K562 (cell line): ENCODE measurements at regions not wholly inside any gene's neighbourhood (a gene's known extent, or its start where the extent isn't known, plus 50 kb on each side); places are given as distances from the start of the nearest gene placed in this dataset.
"Not testable (repeated sequence)": the region's sequence is repeated elsewhere in the genome, so short reads cannot be mapped to it uniquely, and the experiment has no call there.

Source experiments
- ATAC-seq: fragments of 200-7000 bp; cut with Tn5 transposase; 3 replicates; pipeline ENCODE4 v1.9.1; 2020; ENCODE audit warnings: moderate library complexity
- BruUV-seq: library from RNA; stranded (reverse); fragments of 400-500 nt; replicated peaks from 2 replicates; lab custom pipeline; 2021; lab: Mats Ljungman, UMichigan
- CTCF ChIA-PET: fragments of 300-600 bp; formaldehyde crosslinking; extraction: SDS; loops from one replicate; lab custom pipeline; 2021; ENCODE audit warnings: low intra/inter-chr PET ratio; lab: Yijun Ruan, JAX
- POLR2A ChIA-PET: fragments of 300-600, 350-650 bp; sonication (Branson Sonifier 250); formaldehyde crosslinking; extraction: SDS; loops from one replicate; lab custom pipeline; 2021; ENCODE audit warnings: antibody characterized with exemption, inconsistent platforms; lab: Yijun Ruan, JAX
- DNase-seq, 4 experiments: peaks; one replicate each; pipeline versions ENCODE4 v3.0.0 to v3.0.0-alpha.2; 2011 to 2018; ENCODE audit warnings: low spot score in 3 of 4, mixed read lengths in 3 of 4; ENCODE audit errors: extremely low read depth in 1 of 4
- FAIRE-seq: peaks from 2 replicates; lab custom pipeline; 2011; peaks lifted over from hg19 to GRCh38; lab: Jason Lieb, UNC
- H2AFZ ChIP-seq: 2 replicates; pipeline ENCODE4 v1.6.0; 2011; ENCODE audit warnings: low read depth, low read length, control low read depth, inconsistent platforms
- H3K27ac ChIP-seq: fragments of 200-600 bp; 3 replicates; pipeline ENCODE4 v1.8.0; 2011; ENCODE audit warnings: low read depth, mild to moderate bottlenecking, control low read depth, inconsistent platforms, low read length, moderate library complexity, mixed read lengths; ENCODE audit errors: extremely low read depth
- H3K27me3 ChIP-seq, 2 experiments: fragments of 300-600 bp in 1 of 2; 2 replicates in 1 of 2; 3 replicates in 1 of 2; pipeline versions ENCODE4 v1.6.0 to v1.8.0; 2011; ENCODE audit warnings: inconsistent platforms in 2 of 2, low read length in 2 of 2, mild to moderate bottlenecking in 1 of 2, mixed read lengths in 1 of 2, moderate library complexity in 1 of 2; ENCODE audit not compliant: control insufficient read depth in 2 of 2, insufficient read depth in 2 of 2
- H3K36me3 ChIP-seq: fragments of 300-600 bp; 3 replicates; pipeline ENCODE4 v1.8.0; 2011; ENCODE audit warnings: mild to moderate bottlenecking, low read length, inconsistent platforms; ENCODE audit not compliant: control insufficient read depth, insufficient read depth
- H3K4me1 ChIP-seq, 2 experiments: fragments of 200-600 bp in 1 of 2; replicated peaks in 1 of 2; 2 replicates in 1 of 2; 3 replicates in 1 of 2; pipeline versions ENCODE4 v1.5.1 to v1.8.0; 2011; ENCODE audit warnings: inconsistent platforms in 2 of 2, low read length in 2 of 2, mild to moderate bottlenecking in 1 of 2, mixed read lengths in 1 of 2, moderate library complexity in 1 of 2; ENCODE audit not compliant: control insufficient read depth in 2 of 2, insufficient read depth in 2 of 2
- H3K4me2 ChIP-seq: 2 replicates; pipeline ENCODE4 v1.6.1; 2011; ENCODE audit warnings: low read length, control low read depth, inconsistent platforms, mixed read lengths; ENCODE audit not compliant: insufficient read depth
- H3K4me3 ChIP-seq: fragments of 200-600 bp; sonication (generic), shearing (Covaris generic); 2 replicates; pipeline ENCODE4 v1.5.1; 2016; ENCODE audit warnings: control low read depth, inconsistent platforms
- H3K79me2 ChIP-seq: fragments of 200-600 bp; 3 replicates; pipeline ENCODE4 v1.8.0; 2011; ENCODE audit warnings: low read length, inconsistent platforms; ENCODE audit not compliant: control insufficient read depth, insufficient read depth
- H3K9ac ChIP-seq, 2 experiments: 2 replicates each; pipeline versions ENCODE4 v1.6.0 to v1.6.1; 2011; ENCODE audit warnings: low read depth in 2 of 2, low read length in 2 of 2, control low read depth in 1 of 2, inconsistent platforms in 1 of 2, mild to moderate bottlenecking in 1 of 2, mixed read lengths in 1 of 2; ENCODE audit not compliant: insufficient read depth in 1 of 2
- H3K9me1 ChIP-seq: one replicate; pipeline ENCODE4 v1.6.0; 2011; ENCODE audit warnings: inconsistent platforms, mild to moderate bottlenecking, low read length, moderate library complexity; ENCODE audit not compliant: control insufficient read depth, insufficient read depth
- H3K9me3 ChIP-seq: replicated peaks from 2 replicates; pipeline ENCODE4 v1.5.1; 2011; ENCODE audit warnings: low read depth, low read length, inconsistent platforms; ENCODE audit not compliant: control insufficient read depth, insufficient read depth
- H4K20me1 ChIP-seq: replicated peaks from 2 replicates; pipeline ENCODE4 v1.6.1; 2011; ENCODE audit warnings: low read length, inconsistent platforms, mixed read lengths; ENCODE audit not compliant: control insufficient read depth, insufficient read depth
- CC2D1A ChIP-seq: fragments of 450-650 bp; IDR thresholded peaks from 2 replicates; pipeline ENCODE4 v1.6.1; 2017; ENCODE audit warnings: mild to moderate bottlenecking
- GABPB1 ChIP-seq: sonication (generic); formaldehyde crosslinking; IDR thresholded peaks from 2 replicates; pipeline ENCODE4 v1.8.0; 2022; ENCODE audit warnings: mild to moderate bottlenecking, missing genetic modification reagents
- NONO ChIP-seq, 2 experiments: fragments of 200-400 bp in 1 of 2; fragments of 450-650 bp in 1 of 2; formaldehyde crosslinking in 1 of 2; IDR thresholded peaks; 2 replicates each; pipeline ENCODE4 v1.6.1; 2017; ENCODE audit warnings: low read depth in 2 of 2, mild to moderate bottlenecking in 2 of 2, moderate library complexity in 2 of 2, low read length in 1 of 2
- TRIM24 ChIP-seq, 2 experiments: fragments of 450-650 bp; IDR thresholded peaks; 2 replicates each; pipeline ENCODE4 v1.6.1; 2016
- ZFP36 ChIP-seq: fragments of 150-350 bp; IDR thresholded peaks from 2 replicates; pipeline ENCODE4 v1.6.1; 2018; ENCODE audit warnings: low read length, low read depth; ENCODE audit not compliant: partially characterized antibody
- ZNF766 ChIP-seq: fragments of 200-800 bp; sonication (Bioruptor generic); conservative IDR thresholded peaks from 2 replicates; pipeline ENCODE4 v1.6.1; 2016; ENCODE audit warnings: missing genetic modification characterization, missing compliant biosample characterization
- WGBS: fragments of 100-300 bp; shearing (Covaris generic); methylation state at CpG from one replicate; pipeline ENCODE4 v1.1.6; 2016; ENCODE audit warnings: low coverage, mixed read lengths; ENCODE audit not compliant: insufficient coverage; ENCODE audit errors: missing lambda C conversion rate; 5-methylcytosine and 5-hydroxymethylcytosine counted together
- in situ Hi-C: fragments of 300-500 bp; cut with MboI; formaldehyde crosslinking; loops from 4 replicates; pipeline ENCODE4 v1.15.0; 2018; ENCODE audit warnings: inconsistent platforms, mixed read lengths
- intact Hi-C: fragments of 100-400 bp; cut with micrococcal nuclease; formaldehyde crosslinking; loops from 2 replicates; pipeline ENCODE4 v1.14.2; 2022
- TF ChIP-seq, protein P1 (sequence below): fragments of 250-450 bp; sonication (Bioruptor Pico); IDR thresholded peaks from 2 replicates; pipeline ENCODE4 v1.8.0; 2022; ENCODE audit warnings: moderate library complexity, mild to moderate bottlenecking, inconsistent platforms
- TF ChIP-seq, protein P2 (sequence below): fragments of 450-650 bp; IDR thresholded peaks from 2 replicates; pipeline ENCODE4 v1.6.1; 2018; ENCODE audit warnings: mild to moderate bottlenecking, low read depth; ENCODE audit not compliant: partially characterized antibody

DNA sequence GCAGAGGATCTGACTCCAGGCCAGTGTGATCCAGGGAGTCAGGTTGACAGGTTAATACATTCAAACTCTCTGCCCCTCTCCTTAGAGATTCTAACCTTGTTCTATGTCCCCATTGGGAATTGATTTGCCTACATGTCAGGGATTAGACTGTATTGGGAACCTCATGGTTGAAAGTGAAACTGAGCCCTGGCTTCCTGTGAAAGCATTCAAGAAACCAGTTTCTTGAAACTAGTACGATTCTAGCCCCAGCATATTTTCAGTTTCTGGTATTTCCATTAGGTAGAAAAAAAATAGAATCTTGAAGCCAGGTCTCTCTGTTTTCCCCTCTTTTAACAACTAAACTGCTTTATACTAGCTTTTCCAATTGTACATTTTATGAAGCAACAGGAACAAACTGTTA, 140.4 kb upstream of the ABI3BP start (continued):
- TF ChIP-seq NONO (IDR thresholded peaks at IDR 0.05; ENCODE audit: low read depth in 2 of 2, low read length in 1 of 2): no peak
- TF ChIP-seq, protein P1, sequence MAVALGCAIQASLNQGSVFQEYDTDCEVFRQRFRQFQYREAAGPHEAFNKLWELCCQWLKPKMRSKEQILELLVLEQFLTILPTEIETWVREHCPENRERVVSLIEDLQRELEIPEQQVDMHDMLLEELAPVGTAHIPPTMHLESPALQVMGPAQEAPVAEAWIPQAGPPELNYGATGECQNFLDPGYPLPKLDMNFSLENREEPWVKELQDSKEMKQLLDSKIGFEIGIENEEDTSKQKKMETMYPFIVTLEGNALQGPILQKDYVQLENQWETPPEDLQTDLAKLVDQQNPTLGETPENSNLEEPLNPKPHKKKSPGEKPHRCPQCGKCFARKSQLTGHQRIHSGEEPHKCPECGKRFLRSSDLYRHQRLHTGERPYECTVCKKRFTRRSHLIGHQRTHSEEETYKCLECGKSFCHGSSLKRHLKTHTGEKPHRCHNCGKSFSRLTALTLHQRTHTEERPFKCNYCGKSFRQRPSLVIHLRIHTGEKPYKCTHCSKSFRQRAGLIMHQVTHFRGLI: no peak
- TF ChIP-seq GABPB1 (CRISPR knock-in tag): no peak

DNA sequence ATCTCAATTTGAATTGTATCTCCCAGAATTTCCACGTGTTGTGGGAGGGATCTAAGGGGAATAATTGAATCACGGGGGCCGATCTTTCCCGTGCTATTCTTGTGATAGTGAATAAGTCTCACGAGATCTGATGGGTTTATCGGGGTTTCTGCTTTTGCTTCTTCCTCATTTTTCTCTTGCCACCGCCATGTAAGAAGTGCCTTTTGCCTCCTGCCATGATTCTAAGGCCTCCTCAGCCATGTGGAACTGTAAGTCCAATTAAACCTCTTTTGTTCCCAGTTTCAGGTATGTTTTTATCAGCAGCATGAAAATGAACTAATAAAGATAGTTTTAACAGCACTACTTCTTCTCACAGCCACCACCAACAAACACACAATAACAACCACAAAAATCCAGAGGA, 140.0 kb upstream of the ABI3BP start:
- ATAC-seq, H3K27ac ChIP-seq, FAIRE-seq, POLR2A ChIA-PET, H3K4me2 ChIP-seq, intact Hi-C loops, DNase-seq, H3K4me3 ChIP-seq, H3K4me1 ChIP-seq, H3K9ac ChIP-seq, in situ Hi-C loops, H3K9me1 ChIP-seq, H3K27me3 ChIP-seq, H3K36me3 ChIP-seq, H2AFZ ChIP-seq, CTCF ChIA-PET, BruUV-seq, H3K79me2 ChIP-seq, H3K9me3 ChIP-seq, H4K20me1 ChIP-seq: not testable (repeated sequence)
- 51% methylated on average over 7 of the region's 7 CpGs for WGBS
- TF ChIP-seq ZFP36 (peak; percentile 65), CC2D1A (0 out of 2 replicates have a peak, but pooled peaks have one; percentile 14), TRIM24 (IDR thresholded peaks at IDR 0.05) (peak in 1 of 2 experiments; percentile 42; a peak in 1 of 4 replicates), ZNF766 (CRISPR knock-in tag) (peak; percentile 83)
- TF ChIP-seq, protein P2, sequence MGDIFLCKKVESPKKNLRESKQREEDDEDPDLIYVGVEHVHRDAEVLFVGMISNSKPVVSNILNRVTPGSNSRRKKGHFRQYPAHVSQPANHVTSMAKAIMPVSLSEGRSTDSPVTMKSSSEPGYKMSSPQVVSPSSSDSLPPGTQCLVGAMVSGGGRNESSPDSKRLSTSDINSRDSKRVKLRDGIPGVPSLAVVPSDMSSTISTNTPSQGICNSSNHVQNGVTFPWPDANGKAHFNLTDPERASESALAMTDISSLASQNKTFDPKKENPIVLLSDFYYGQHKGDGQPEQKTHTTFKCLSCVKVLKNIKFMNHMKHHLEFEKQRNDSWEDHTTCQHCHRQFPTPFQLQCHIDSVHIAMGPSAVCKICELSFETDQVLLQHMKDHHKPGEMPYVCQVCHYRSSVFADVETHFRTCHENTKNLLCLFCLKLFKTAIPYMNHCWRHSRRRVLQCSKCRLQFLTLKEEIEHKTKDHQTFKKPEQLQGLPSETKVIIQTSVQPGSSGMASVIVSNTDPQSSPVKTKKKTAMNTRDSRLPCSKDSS: peak; percentile 12
